CD4-positive, alpha-beta T cell (primary cell): ENCODE measurements at regions not wholly inside any gene's neighbourhood (a gene's known extent, or its start where the extent isn't known, plus 50 kb on each side); places are given as distances from the start of the nearest gene placed in this dataset.

Experiments used
- ATAC-seq: fragments of 200-7000 bp; cut with Tn5 transposase; one replicate; pipeline ENCODE4 v1.10.0; 2022; ENCODE audit warnings: mild to moderate bottlenecking; ENCODE audit not compliant: poor library complexity
- CTCF ChIA-PET: fragments of 350-600 bp; sonication (Branson Sonifier 250); formaldehyde crosslinking; loops from one replicate; lab custom pipeline; 2021; ENCODE audit warnings: antibody characterized with exemption, inconsistent platforms; lab: Charles Lee
- POLR2A ChIA-PET: fragments of 350-600 bp; sonication (Branson Sonifier 250); formaldehyde crosslinking; loops from one replicate; lab custom pipeline; 2021; ENCODE audit warnings: antibody characterized with exemption, inconsistent platforms; lab: Charles Lee
- DNase-seq, 14 experiments: peaks; one replicate each; pipeline ENCODE4 v3.0.0-alpha.2; 2013 to 2020; ENCODE audit warnings: mixed read lengths in 2 of 14
- H3K27ac ChIP-seq, 2 donors: one replicate each; pipeline versions ENCODE4 v1.5.1 to v1.7.0; 2013; ENCODE audit warnings: low read length in 2 of 2, low read depth in 1 of 2, mild to moderate bottlenecking in 1 of 2
- H3K27me3 ChIP-seq, 2 experiments: 1 replicate in 1 of 2; 2 replicates in 1 of 2; pipeline versions ENCODE4 v1.6.1 to v1.7.0; 2013; ENCODE audit warnings: low read length in 2 of 2, control low read depth in 1 of 2, mild to moderate bottlenecking in 1 of 2, moderate library complexity in 1 of 2; ENCODE audit not compliant: insufficient read depth in 2 of 2, control insufficient read depth in 1 of 2
- H3K36me3 ChIP-seq: one replicate; pipeline ENCODE4 v1.6.1; 2013; ENCODE audit warnings: low read length, control low read depth; ENCODE audit not compliant: insufficient read depth
- H3K4me1 ChIP-seq: one replicate; pipeline ENCODE4 v1.6.1; 2013; ENCODE audit warnings: low read length, control low read depth; ENCODE audit not compliant: insufficient read depth
- H3K4me3 ChIP-seq: one replicate; pipeline ENCODE4 v1.5.1; 2013; ENCODE audit warnings: mild to moderate bottlenecking, low read length, moderate library complexity
- H3K9me3 ChIP-seq, 2 experiments: 1 replicate in 1 of 2; 2 replicates in 1 of 2; pipeline versions ENCODE4 v1.6.1 to v1.7.0; 2013; ENCODE audit warnings: low read length in 2 of 2, mild to moderate bottlenecking in 2 of 2, control low read depth in 1 of 2, moderate library complexity in 1 of 2; ENCODE audit not compliant: control insufficient read depth in 1 of 2, insufficient read depth in 1 of 2
- H3K27ac Mint-ChIP-seq: one replicate; pipeline ENCODE4 v1.8.0; 2020; ENCODE audit warnings: mixed read lengths
- H3K27me3 Mint-ChIP-seq: one replicate; pipeline ENCODE4 v1.8.0; 2021; ENCODE audit warnings: mixed read lengths
- H3K36me3 Mint-ChIP-seq: one replicate; pipeline ENCODE4 v1.8.0; 2021; ENCODE audit warnings: low read depth, mixed read lengths
- H3K4me1 Mint-ChIP-seq: one replicate; pipeline ENCODE4 v1.8.0; 2021; ENCODE audit warnings: low read depth, mixed read lengths
- H3K4me3 Mint-ChIP-seq: one replicate; pipeline ENCODE4 v1.8.0; 2020; ENCODE audit warnings: mild to moderate bottlenecking, mixed read lengths
- H3K9me3 Mint-ChIP-seq: one replicate; pipeline ENCODE4 v1.8.0; 2020; ENCODE audit warnings: mixed read lengths
- CTCF ChIP-seq: fragments of 200-600 bp; IDR thresholded peaks from one replicate; pipeline ENCODE4 v1.8.0; 2022; ENCODE audit warnings: antibody characterized with exemption, mild to moderate bottlenecking
- intact Hi-C, 2 experiments: fragments of 100-400 bp; cut with DNase I in 1 of 2; cut with micrococcal nuclease in 1 of 2; formaldehyde crosslinking; loops; one replicate each; pipeline versions ENCODE4 v1.15.1 to v1.9.0; 2023 to 2025; cut with DNase I, micrococcal nuclease

GRCh38 chrX:78437621-78438020 lies 110.2 kb upstream of the CYSLTR1 start:
- H3K9me3 ChIP-seq: no peaks in the 10 kb centered on the region
- no peak overlapping the region for H3K27ac ChIP-seq
- H3K27me3 ChIP-seq: no peaks in the 10 kb centered on the region
- ATAC-seq (no peak), DNase-seq (no peak)
- no peaks in the 10 kb centered on the region for H3K4me1 ChIP-seq
- Mint-ChIP-seq H3K27me3 (no peaks in the 10 kb centered on the region), H3K36me3 (no peaks in the 10 kb centered on the region), H3K4me3 (no peak overlapping the region), H3K27ac (no peak overlapping the region), H3K4me1 (no peaks in the 10 kb centered on the region), H3K9me3 (no peaks in the 10 kb centered on the region)
- intact Hi-C loops: no loop called here
- ChIA-PET CTCF (no interaction called here), POLR2A (no interaction called here)
- no peak overlapping the region for H3K4me3 ChIP-seq
- no peak for TF ChIP-seq CTCF
- H3K36me3 ChIP-seq: no peaks in the 10 kb centered on the region

GRCh38 chrX:78429172-78429571 lies 101.8 kb upstream of the CYSLTR1 start:
- Histone ChIP-seq H3K4me1 (no peaks in the 10 kb centered on the region), H3K9me3 (no peaks in the 10 kb centered on the region), H3K27me3 (no peaks in the 10 kb centered on the region), H3K36me3 (no peaks in the 10 kb centered on the region), H3K27ac (no peak overlapping the region), H3K4me3 (no peak overlapping the region)
- Mint-ChIP-seq H3K27me3 (no peaks in the 10 kb centered on the region), H3K27ac (no peak overlapping the region), H3K36me3 (no peaks in the 10 kb centered on the region), H3K4me1 (no peaks in the 10 kb centered on the region), H3K4me3 (no peak overlapping the region), H3K9me3 (no peaks in the 10 kb centered on the region)
- ATAC-seq: no peak
- no peak for TF ChIP-seq CTCF
- no peak for DNase-seq
- ChIA-PET CTCF (no interaction called here), POLR2A (no interaction called here)
- intact Hi-C loops: no loop called here

DNA sequence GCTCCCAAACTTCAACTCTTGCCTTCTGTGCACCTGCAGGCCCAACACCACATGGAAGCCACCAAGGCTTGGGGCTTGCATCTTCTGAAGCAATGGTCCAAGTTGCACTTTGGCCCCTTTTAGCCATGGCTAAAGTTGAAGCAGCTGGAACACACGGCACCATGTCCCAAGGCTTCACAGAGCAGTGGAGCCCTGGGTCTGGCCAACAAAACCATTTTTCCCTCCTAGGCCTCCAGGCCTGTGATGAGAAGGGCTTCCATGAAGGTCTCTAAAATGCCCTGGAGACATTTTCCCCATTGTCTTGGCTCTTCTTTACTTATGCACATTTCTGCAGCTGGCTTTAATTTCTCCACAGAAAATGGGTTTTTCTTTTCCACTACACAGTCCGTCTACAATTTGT lies 61.3 kb upstream of the CYSLTR1 start:
- no peak overlapping the region for H3K27ac ChIP-seq
- TF ChIP-seq CTCF: no peak
- Mint-ChIP-seq H3K4me1 (no peaks in the 10 kb centered on the region), H3K36me3 (peaks cover 9% of the 10 kb centered on the region), H3K9me3 (peaks cover 6% of the 10 kb centered on the region), H3K27me3 (no peaks in the 10 kb centered on the region), H3K27ac (no peak overlapping the region), H3K4me3 (no peak overlapping the region)
- no peaks in the 10 kb centered on the region for H3K36me3 ChIP-seq
- H3K27me3 ChIP-seq: peaks cover 0 to 3% of the 10 kb centered on the region in 2 experiments
- H3K4me1 ChIP-seq: no peaks in the 10 kb centered on the region
- no peak overlapping the region for H3K4me3 ChIP-seq
- ChIA-PET POLR2A (no interaction called here), CTCF (no interaction called here)
- intact Hi-C loops: no loop called here
- DNase-seq (no peak), ATAC-seq (no peak)
- H3K9me3 ChIP-seq: peaks cover 0 to 8% of the 10 kb centered on the region in 2 experiments
